ENCODE measurements at regions not wholly inside any gene's neighbourhood (a gene's known extent, or its start where the extent isn't known, plus 50 kb on each side); places are given as distances from the start of the nearest gene placed in this dataset.

DNA sequence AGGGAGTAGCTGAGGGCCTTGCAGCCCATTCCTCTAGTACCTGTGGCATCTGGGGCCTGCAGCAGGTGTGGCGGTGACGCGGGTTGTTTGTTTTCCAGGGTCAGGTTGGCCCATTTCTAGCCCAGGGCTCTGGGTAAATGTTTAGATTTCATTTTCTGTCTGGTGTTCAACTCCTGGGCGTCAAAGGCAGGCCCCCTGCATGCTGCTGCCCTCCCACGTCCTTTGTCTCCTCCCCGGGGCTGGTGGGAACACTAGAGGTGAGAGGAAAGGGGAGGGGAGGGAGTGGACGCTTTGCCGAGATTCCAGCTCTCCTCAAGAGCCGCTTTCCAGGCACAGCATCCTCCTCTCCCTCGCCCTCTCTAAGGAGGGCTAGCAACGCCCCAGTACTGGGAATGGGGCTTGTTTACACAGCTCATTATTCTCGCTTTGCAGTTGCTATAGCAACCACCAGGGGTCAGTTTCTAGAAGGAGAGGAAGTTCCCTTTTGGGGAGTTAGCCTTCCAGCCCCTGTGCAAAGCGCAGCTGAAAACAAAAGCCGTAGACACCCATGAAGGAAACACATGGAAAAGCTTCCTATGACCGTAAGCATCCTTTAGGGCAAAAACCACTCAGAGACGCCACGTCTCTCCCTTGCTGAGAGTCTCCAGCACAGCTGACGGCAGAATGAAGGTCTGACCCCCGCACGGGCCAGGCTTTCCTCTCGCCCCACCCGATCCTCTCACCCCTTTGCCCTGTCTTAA, 170.6 kb downstream of the LY86 start (continued):
- peak; percentile 68 to 86 (median 83) for TF ChIP-seq CTCF (IDR thresholded peaks at IDR 0.05 in 2 of 3, conservative IDR thresholded peaks at IDR 0.05 in 1 of 3; ENCODE audit: insufficient read depth in 2 of 3, low read depth in 1 of 3, low read length in 3 of 3)
- no peak for TF ChIP-seq ZNF695 (CRISPR knock-in tag; IDR thresholded peaks at IDR 0.05)
- TF ChIP-seq, protein P1, sequence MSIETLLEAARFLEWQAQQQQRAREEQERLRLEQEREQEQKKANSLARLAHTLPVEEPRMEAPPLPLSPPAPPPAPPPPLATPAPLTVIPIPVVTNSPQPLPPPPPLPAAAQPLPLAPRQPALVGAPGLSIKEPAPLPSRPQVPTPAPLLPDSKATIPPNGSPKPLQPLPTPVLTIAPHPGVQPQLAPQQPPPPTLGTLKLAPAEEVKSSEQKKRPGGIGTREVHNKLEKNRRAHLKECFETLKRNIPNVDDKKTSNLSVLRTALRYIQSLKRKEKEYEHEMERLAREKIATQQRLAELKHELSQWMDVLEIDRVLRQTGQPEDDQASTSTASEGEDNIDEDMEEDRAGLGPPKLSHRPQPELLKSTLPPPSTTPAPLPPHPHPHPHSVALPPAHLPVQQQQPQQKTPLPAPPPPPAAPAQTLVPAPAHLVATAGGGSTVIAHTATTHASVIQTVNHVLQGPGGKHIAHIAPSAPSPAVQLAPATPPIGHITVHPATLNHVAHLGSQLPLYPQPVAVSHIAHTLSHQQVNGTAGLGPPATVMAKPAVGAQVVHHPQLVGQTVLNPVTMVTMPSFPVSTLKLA (conservative IDR thresholded peaks at IDR 0.05): no peak
- TF ChIP-seq, protein P2, sequence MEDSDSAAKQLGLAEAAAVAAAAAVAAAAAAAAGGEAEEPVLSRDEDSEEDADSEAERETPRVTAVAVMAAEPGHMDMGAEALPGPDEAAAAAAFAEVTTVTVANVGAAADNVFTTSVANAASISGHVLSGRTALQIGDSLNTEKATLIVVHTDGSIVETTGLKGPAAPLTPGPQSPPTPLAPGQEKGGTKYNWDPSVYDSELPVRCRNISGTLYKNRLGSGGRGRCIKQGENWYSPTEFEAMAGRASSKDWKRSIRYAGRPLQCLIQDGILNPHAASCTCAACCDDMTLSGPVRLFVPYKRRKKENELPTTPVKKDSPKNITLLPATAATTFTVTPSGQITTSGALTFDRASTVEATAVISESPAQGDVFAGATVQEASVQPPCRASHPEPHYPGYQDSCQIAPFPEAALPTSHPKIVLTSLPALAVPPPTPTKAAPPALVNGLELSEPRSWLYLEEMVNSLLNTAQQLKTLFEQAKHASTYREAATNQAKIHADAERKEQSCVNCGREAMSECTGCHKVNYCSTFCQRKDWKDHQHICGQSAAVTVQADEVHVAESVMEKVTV (CRISPR knock-in tag; IDR thresholded peaks at IDR 0.05): peak; percentile 52
- TF ChIP-seq ZNF232 (CRISPR knock-in tag; IDR thresholded peaks at IDR 0.05): no peak
- TF ChIP-seq POLR2A (conservative IDR thresholded peaks at IDR 0.05): no peak
- peak; percentile 81 for TF ChIP-seq FOXK1 (CRISPR knock-in tag; IDR thresholded peaks at IDR 0.05; ENCODE audit: borderline replicate concordance)
- no peak for TF ChIP-seq E2F3 (CRISPR knock-in tag; IDR thresholded peaks at IDR 0.05)
- TF ChIP-seq ZNF140 (CRISPR knock-in tag; IDR thresholded peaks at IDR 0.05): no peak
- peak; percentile 9; the same call in 1 of the 2 replicates for TF ChIP-seq VEZF1 (CRISPR knock-in tag; IDR thresholded peaks at IDR 0.05)
- TF ChIP-seq TEAD4 (IDR thresholded peaks at IDR 0.05; ENCODE audit: low read length): no peak
- TF ChIP-seq TEAD4 (CRISPR knock-in tag; IDR thresholded peaks at IDR 0.05; ENCODE audit: borderline replicate concordance): no peak
- no peak for TF ChIP-seq SP1 (CRISPR knock-in tag; IDR thresholded peaks at IDR 0.05)
- TF ChIP-seq, protein P3, sequence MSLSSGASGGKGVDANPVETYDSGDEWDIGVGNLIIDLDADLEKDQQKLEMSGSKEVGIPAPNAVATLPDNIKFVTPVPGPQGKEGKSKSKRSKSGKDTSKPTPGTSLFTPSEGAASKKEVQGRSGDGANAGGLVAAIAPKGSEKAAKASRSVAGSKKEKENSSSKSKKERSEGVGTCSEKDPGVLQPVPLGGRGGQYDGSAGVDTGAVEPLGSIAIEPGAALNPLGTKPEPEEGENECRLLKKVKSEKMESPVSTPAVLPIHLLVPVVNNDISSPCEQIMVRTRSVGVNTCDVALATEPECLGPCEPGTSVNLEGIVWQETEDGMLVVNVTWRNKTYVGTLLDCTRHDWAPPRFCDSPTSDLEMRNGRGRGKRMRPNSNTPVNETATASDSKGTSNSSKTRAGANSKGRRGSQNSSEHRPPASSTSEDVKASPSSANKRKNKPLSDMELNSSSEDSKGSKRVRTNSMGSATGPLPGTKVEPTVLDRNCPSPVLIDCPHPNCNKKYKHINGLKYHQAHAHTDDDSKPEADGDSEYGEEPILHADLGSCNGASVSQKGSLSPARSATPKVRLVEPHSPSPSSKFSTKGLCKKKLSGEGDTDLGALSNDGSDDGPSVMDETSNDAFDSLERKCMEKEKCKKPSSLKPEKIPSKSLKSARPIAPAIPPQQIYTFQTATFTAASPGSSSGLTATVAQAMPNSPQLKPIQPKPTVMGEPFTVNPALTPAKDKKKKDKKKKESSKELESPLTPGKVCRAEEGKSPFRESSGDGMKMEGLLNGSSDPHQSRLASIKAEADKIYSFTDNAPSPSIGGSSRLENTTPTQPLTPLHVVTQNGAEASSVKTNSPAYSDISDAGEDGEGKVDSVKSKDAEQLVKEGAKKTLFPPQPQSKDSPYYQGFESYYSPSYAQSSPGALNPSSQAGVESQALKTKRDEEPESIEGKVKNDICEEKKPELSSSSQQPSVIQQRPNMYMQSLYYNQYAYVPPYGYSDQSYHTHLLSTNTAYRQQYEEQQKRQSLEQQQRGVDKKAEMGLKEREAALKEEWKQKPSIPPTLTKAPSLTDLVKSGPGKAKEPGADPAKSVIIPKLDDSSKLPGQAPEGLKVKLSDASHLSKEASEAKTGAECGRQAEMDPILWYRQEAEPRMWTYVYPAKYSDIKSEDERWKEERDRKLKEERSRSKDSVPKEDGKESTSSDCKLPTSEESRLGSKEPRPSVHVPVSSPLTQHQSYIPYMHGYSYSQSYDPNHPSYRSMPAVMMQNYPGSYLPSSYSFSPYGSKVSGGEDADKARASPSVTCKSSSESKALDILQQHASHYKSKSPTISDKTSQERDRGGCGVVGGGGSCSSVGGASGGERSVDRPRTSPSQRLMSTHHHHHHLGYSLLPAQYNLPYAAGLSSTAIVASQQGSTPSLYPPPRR (CRISPR knock-in tag; IDR thresholded peaks at IDR 0.05; ENCODE audit: borderline replicate concordance): no peak
- TF ChIP-seq FOXA3 (CRISPR knock-in tag; conservative IDR thresholded peaks at IDR 0.05 in 1 of 2, IDR thresholded peaks at IDR 0.05 in 1 of 2): peak; percentile 98 to 99
- peak; percentile 92 for TF ChIP-seq SPI1 (IDR thresholded peaks at IDR 0.05; ENCODE audit: borderline replicate concordance, low read depth, low read length)

All from K562 (cell line).